Transverse colon (tissue), 4 donors: ENCODE measurements at regions not wholly inside any gene's neighbourhood (a gene's known extent, or its start where the extent isn't known, plus 50 kb on each side); places are given as distances from the start of the nearest gene placed in this dataset.

Experiments used
- DNase-seq: peaks from one replicate; pipeline ENCODE4 v3.0.0-alpha.2; 2019
- H3K27ac ChIP-seq, 4 donors: fragments of 200-600 bp; sonication (generic); 2 replicates each; pipeline ENCODE4 v1.5.1; 2016 to 2018; ENCODE audit warnings: inconsistent platforms in 4 of 4
- H3K27me3 ChIP-seq: fragments of 200-600 bp; sonication (generic); 2 replicates; pipeline ENCODE4 v1.5.1; 2017; ENCODE audit warnings: inconsistent platforms
- H3K36me3 ChIP-seq, 4 donors: fragments of 200-600 bp; sonication (generic); 2 replicates each; pipeline ENCODE4 v1.5.1; 2017 to 2019; ENCODE audit warnings: inconsistent platforms in 4 of 4
- H3K4me1 ChIP-seq, 4 donors: fragments of 200-600 bp; sonication (generic); 2 replicates each; pipeline ENCODE4 v1.5.1; 2017 to 2020; ENCODE audit warnings: inconsistent platforms in 4 of 4
- H3K4me3 ChIP-seq, 4 donors: fragments of 200-600 bp; sonication (generic); 1 replicate in 1 of 4; 2 replicates in 3 of 4; pipeline versions ENCODE4 v1.5.1 to v1.6.1; 2017 to 2019; ENCODE audit warnings: inconsistent platforms in 4 of 4
- H3K9me3 ChIP-seq, 2 donors: fragments of 200-600 bp; sonication (generic); 2 replicates each; pipeline ENCODE4 v1.5.1; 2017 to 2019; ENCODE audit warnings: inconsistent platforms in 2 of 2
- EP300 ChIP-seq: sonication (generic); formaldehyde crosslinking; IDR thresholded peaks from one replicate; pipeline ENCODE4 v1.6.1; 2017; ENCODE audit warnings: antibody characterized with exemption, low read depth
- POLR2A ChIP-seq: fragments of 450-650 bp; IDR thresholded peaks from one replicate; pipeline ENCODE4 v1.6.1; 2016; ENCODE audit warnings: antibody characterized with exemption, mild to moderate bottlenecking, moderate library complexity
- POLR2AphosphoS5 ChIP-seq, 3 donors: sonication (generic); formaldehyde crosslinking; IDR thresholded peaks; one replicate each; pipeline ENCODE4 v1.6.1; 2016; ENCODE audit warnings: antibody characterized with exemption in 3 of 3
- WGBS, 2 donors: methylation state at CpG; one replicate each; pipeline ENCODE4 v1.1.5; 2018; ENCODE audit warnings: low coverage in 1 of 2; 5-methylcytosine and 5-hydroxymethylcytosine counted together
- in situ Hi-C, 4 donors: fragments of 200-750 bp; cut with MboI; loops; one replicate each; pipeline versions ENCODE4 v1.15.0 to v1.15.1; 2017; ENCODE audit warnings: low sequenced_read_pairs in 3 of 4, low pct_ligation_motif_present in 1 of 4, low pct_unique_long_range_greater_than_20kb in 1 of 4
- intact Hi-C: fragments of 100-400 bp; cut with DNase I; formaldehyde crosslinking; loops from one replicate; pipeline ENCODE4 v1.15.1; 2023; ENCODE audit warnings: low total_unique reads
- TF ChIP-seq, protein P1 (sequence below), 5 experiments: fragments of 200-600 bp in 3 of 5; fragments of 450-650 bp in 2 of 5; sonication (generic) in 3 of 5; IDR thresholded peaks; 1 replicate in 2 of 5; 2 replicates in 3 of 5; pipeline ENCODE4 v1.5.1; 2016 to 2017; ENCODE audit warnings: antibody characterized with exemption in 5 of 5, inconsistent platforms in 3 of 5, mild to moderate bottlenecking in 2 of 5, moderate library complexity in 1 of 5

DNA sequence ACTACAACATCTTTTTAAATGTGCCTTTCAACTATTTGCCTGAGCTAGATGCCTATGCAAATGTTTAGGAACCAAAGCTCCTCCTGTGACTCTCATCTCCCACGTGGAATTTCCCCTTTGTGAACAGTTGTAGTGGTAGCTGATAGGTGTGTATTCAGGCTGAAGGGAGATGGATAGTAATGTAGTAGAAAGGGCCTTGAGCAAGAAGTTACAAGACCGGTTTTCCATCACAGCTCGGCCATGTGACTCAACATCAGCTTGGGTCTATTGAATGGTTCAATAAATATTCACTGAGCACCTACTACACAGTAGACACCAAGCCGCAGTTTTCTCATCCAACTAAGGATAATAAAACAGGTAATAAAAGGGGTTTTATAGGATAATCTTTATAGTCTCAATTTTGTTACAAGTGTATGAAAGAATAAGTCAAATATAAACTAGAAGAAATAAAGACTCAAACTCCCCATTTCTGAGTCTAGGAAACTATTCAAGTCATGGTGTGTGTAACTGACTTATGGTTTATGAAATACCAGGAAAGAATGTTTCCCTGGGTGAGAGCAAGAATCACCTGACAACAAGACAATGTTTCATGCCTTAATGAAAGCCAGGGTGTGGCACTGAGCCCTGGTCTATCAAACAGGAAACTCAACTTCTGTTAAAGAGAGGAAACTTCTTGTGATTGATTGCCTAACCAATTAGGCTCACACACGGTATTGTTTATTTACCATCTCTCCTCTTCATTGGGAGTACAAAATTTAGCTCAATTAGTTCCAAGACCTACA is 187.1 kb upstream of the SPEF2 start:
- no peak overlapping the region for H3K27ac ChIP-seq
- no peaks in the 10 kb centered on the region for H3K27me3 ChIP-seq
- no peak overlapping the region for H3K4me3 ChIP-seq
- WGBS, 2 donors: 30 to 37% methylated on average over 4 to 5 of the region's 5 CpGs
- H3K9me3 ChIP-seq: no peaks in the 10 kb centered on the region
- no peak for TF ChIP-seq POLR2AphosphoS5 (IDR thresholded peaks at IDR 0.05)
- no peak for DNase-seq
- in situ Hi-C loops (loop anchor here in 2 of 4 donors (10.0 to 25.0 kb wide), 2 partner anchors 343 to 346 kb away; no protein-coding TSS in a partner anchor), intact Hi-C loops (no loop called here)
- H3K4me1 ChIP-seq: no peaks in the 10 kb centered on the region
- no peaks in the 10 kb centered on the region for H3K36me3 ChIP-seq

DNA sequence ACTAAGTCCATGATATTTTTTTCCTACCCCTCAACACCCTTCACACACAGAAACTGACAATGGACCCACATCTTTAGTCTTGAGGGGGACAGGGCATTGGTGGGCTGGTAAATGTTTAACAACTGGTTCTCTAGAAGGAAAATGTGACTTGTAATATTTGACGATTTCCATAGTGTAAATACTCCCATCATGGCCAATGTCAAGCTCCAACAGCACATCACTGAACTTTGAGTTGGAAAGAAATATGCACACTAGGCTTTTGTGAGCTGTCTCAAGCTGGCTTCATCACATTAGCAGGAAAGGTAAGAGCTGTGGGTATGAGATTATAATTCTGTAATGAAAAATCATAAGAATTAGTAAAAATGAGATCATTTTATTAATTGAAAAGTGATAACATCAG is 189.9 kb upstream of the PRLR start:
- H3K4me3 ChIP-seq: no peak overlapping the region
- H3K9me3 ChIP-seq: no peaks in the 10 kb centered on the region
- no peaks in the 10 kb centered on the region for H3K36me3 ChIP-seq
- H3K27me3 ChIP-seq: no peaks in the 10 kb centered on the region
- no peak for TF ChIP-seq POLR2A
- TF ChIP-seq POLR2AphosphoS5 (IDR thresholded peaks at IDR 0.05): no peak
- TF ChIP-seq EP300: no peak
- TF ChIP-seq, protein P1, sequence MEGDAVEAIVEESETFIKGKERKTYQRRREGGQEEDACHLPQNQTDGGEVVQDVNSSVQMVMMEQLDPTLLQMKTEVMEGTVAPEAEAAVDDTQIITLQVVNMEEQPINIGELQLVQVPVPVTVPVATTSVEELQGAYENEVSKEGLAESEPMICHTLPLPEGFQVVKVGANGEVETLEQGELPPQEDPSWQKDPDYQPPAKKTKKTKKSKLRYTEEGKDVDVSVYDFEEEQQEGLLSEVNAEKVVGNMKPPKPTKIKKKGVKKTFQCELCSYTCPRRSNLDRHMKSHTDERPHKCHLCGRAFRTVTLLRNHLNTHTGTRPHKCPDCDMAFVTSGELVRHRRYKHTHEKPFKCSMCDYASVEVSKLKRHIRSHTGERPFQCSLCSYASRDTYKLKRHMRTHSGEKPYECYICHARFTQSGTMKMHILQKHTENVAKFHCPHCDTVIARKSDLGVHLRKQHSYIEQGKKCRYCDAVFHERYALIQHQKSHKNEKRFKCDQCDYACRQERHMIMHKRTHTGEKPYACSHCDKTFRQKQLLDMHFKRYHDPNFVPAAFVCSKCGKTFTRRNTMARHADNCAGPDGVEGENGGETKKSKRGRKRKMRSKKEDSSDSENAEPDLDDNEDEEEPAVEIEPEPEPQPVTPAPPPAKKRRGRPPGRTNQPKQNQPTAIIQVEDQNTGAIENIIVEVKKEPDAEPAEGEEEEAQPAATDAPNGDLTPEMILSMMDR (IDR thresholded peaks at IDR 0.05): no peak
- DNase-seq: no peak
- in situ Hi-C loops (no loop called here), intact Hi-C loops (no loop called here)
- peaks cover 0 to 4% (median 0%) of the 10 kb centered on the region in 4 donors for H3K4me1 ChIP-seq
- no peak overlapping the region for H3K27ac ChIP-seq
- WGBS, 2 donors: 85% methylated on average over 1 of the region's 1 CpG; no CpG with 5 or more reads in 1 of the 2 donors

DNA sequence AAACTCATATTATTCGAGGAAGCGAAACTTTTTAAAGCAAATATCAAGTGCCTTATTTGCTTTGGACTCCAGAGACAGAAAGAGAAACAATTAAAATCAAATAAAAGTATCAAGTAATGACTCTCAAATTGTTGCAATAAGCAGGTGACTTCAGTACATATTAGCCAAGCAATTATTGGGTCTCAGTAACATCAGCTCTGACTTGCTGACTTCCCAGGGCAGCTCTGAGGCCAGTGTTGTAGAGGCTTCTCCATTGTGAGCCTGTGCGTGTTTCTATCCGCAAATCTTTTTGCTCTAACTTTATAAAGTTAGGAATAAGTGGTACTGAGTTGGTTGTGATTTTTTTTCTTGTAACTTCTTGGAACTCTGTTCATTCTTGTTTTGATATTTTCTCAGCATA is 186.8 kb upstream of the PRLR start:
- Histone ChIP-seq H3K4me1 (peaks cover 0 to 4% (median 0%) of the 10 kb centered on the region in 4 donors), H3K36me3 (no peaks in the 10 kb centered on the region), H3K4me3 (no peak overlapping the region), H3K27me3 (no peaks in the 10 kb centered on the region), H3K9me3 (no peaks in the 10 kb centered on the region), H3K27ac (no peak overlapping the region)
- in situ Hi-C loops (no loop called here), intact Hi-C loops (no loop called here)
- no peak for DNase-seq
- TF ChIP-seq POLR2AphosphoS5 (IDR thresholded peaks at IDR 0.05): no peak
- TF ChIP-seq POLR2A: no peak
- TF ChIP-seq, protein P1 (IDR thresholded peaks at IDR 0.05): no peak
- no peak for TF ChIP-seq EP300
- WGBS, 2 donors: 61 to 68% methylated on average over 4 of the region's 4 CpGs

DNA sequence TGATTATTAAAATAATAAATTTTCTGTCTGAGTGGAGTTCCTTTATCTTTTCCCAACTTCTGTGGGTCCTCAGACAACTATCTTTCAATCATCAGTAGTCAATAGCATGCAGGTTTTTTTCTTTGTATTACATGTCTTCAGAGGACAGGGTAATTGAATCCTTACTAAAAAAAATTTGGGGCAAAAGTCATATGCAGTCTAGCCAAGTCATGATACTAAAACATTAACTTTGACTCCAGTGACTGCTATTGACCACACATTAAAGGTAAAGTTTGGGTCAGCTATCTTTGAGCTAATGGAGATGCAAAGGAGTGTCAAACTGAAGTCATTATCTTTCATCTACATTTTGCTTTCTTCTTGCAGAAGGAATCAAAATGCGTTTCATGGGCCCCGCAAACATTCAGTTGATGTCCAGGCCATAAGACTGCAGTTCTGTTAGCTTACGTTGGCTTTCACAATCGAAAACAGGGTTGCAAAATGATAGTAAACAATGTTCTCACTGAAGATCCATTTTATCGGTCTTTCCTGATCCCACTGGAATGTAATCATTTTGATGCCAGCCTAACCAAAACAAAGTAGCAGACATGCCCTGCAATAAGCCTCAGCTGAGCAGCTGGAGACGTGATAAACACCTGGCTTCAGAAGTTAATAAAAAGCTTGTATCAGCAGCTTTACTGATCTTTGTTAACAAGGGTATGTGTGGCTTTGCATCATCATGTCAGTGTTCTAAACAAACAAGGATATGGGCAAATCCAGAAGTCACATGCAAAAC is 186.1 kb upstream of the PRLR start:
- intact Hi-C loops (no loop called here), in situ Hi-C loops (no loop called here)
- Histone ChIP-seq H3K27ac (no peak overlapping the region), H3K4me3 (no peak overlapping the region), H3K9me3 (no peaks in the 10 kb centered on the region), H3K27me3 (no peaks in the 10 kb centered on the region), H3K36me3 (no peaks in the 10 kb centered on the region), H3K4me1 (peaks cover 0 to 4% (median 0%) of the 10 kb centered on the region in 4 donors)
- WGBS, 2 donors: 30 to 37% methylated on average over 6 of the region's 6 CpGs
- no peak for DNase-seq
- TF ChIP-seq POLR2AphosphoS5 (IDR thresholded peaks at IDR 0.05): no peak
- no peak for TF ChIP-seq POLR2A
- TF ChIP-seq, protein P1 (IDR thresholded peaks at IDR 0.05): no peak
- no peak for TF ChIP-seq EP300
